Mesenchymal stem cell (in vitro differentiated cells and primary cell): ENCODE measurements at regions not wholly inside any gene's neighbourhood (a gene's known extent, or its start where the extent isn't known, plus 50 kb on each side); places are given as distances from the start of the nearest gene placed in this dataset.

Source experiments
- DNase-seq: peaks from one replicate; pipeline ENCODE4 v3.0.0-alpha.2; 2013
- H2AFZ ChIP-seq: one replicate; pipeline ENCODE4 v1.6.1; 2013; ENCODE audit warnings: low read depth, mild to moderate bottlenecking, control low read depth, inconsistent platforms, low read length, moderate library complexity
- H2AK5ac ChIP-seq: 2 replicates; pipeline ENCODE4 v1.6.1; 2013; ENCODE audit warnings: low read length, moderate library complexity, mild to moderate bottlenecking, inconsistent platforms; ENCODE audit not compliant: severe bottlenecking
- H2BK120ac ChIP-seq: one replicate; pipeline ENCODE4 v1.6.1; 2013; ENCODE audit warnings: low read depth, mild to moderate bottlenecking, inconsistent platforms, low read length, moderate library complexity
- H2BK12ac ChIP-seq, 2 experiments: one replicate each; pipeline ENCODE4 v1.6.1; 2013; ENCODE audit warnings: inconsistent platforms in 2 of 2, low read length in 2 of 2, mild to moderate bottlenecking in 2 of 2, moderate library complexity in 2 of 2, control low read depth in 1 of 2
- H2BK15ac ChIP-seq: one replicate; pipeline ENCODE4 v1.6.1; 2013; ENCODE audit warnings: mild to moderate bottlenecking, low read depth, inconsistent platforms; ENCODE audit not compliant: poor library complexity, severe bottlenecking
- H2BK5ac ChIP-seq: 2 replicates; pipeline ENCODE4 v1.6.1; 2013; ENCODE audit warnings: low read depth, mild to moderate bottlenecking, low read length, control low read depth, inconsistent platforms; ENCODE audit not compliant: poor library complexity, severe bottlenecking
- H3K14ac ChIP-seq, 2 experiments: one replicate each; pipeline ENCODE4 v1.6.1; 2013; ENCODE audit warnings: inconsistent platforms in 2 of 2, low read length in 2 of 2, control low read depth in 1 of 2, mild to moderate bottlenecking in 1 of 2, moderate library complexity in 1 of 2
- H3K18ac ChIP-seq, 2 experiments: one replicate each; pipeline ENCODE4 v1.6.1; 2013; ENCODE audit warnings: inconsistent platforms in 2 of 2, low read length in 2 of 2, control low read depth in 1 of 2, low read depth in 1 of 2, mild to moderate bottlenecking in 1 of 2
- H3K23ac ChIP-seq, 2 experiments: one replicate each; pipeline ENCODE4 v1.6.1; 2013; ENCODE audit warnings: inconsistent platforms in 2 of 2, low read length in 2 of 2, mild to moderate bottlenecking in 2 of 2, moderate library complexity in 2 of 2, control low read depth in 1 of 2
- H3K27ac ChIP-seq: 2 replicates; pipeline ENCODE4 v1.5.1; 2013; ENCODE audit warnings: mild to moderate bottlenecking, moderate library complexity, low read length, control low read depth, inconsistent platforms; ENCODE audit not compliant: poor library complexity, severe bottlenecking
- H3K27me3 ChIP-seq, 2 experiments: 2 replicates each; pipeline versions ENCODE4 v1.6.1 to v1.7.0; 2013; ENCODE audit warnings: low read length in 2 of 2, mild to moderate bottlenecking in 2 of 2, moderate library complexity in 2 of 2, control low read depth in 1 of 2, inconsistent platforms in 1 of 2; ENCODE audit not compliant: control insufficient read depth in 1 of 2, insufficient read depth in 1 of 2
- H3K36me3 ChIP-seq, 2 experiments: 2 replicates each; pipeline versions ENCODE4 v1.6.1 to v1.7.0; 2013; ENCODE audit warnings: low read length in 2 of 2, control low read depth in 1 of 2, inconsistent platforms in 1 of 2, low read depth in 1 of 2, mild to moderate bottlenecking in 1 of 2; ENCODE audit not compliant: insufficient read depth in 2 of 2, control insufficient read depth in 1 of 2
- H3K4ac ChIP-seq, 2 experiments: one replicate each; pipeline ENCODE4 v1.6.1; 2013; ENCODE audit warnings: inconsistent platforms in 2 of 2, low read length in 2 of 2, mild to moderate bottlenecking in 2 of 2, moderate library complexity in 2 of 2, control low read depth in 1 of 2, low read depth in 1 of 2
- H3K4me1 ChIP-seq: 2 replicates; pipeline ENCODE4 v1.6.1; 2013; ENCODE audit warnings: low read depth, low read length, control low read depth; ENCODE audit not compliant: control insufficient read depth, insufficient read depth
- H3K4me2 ChIP-seq: 2 replicates; pipeline ENCODE4 v1.6.1; 2013; ENCODE audit warnings: low read length, mild to moderate bottlenecking, inconsistent platforms; ENCODE audit not compliant: poor library complexity, severe bottlenecking
- H3K4me3 ChIP-seq, 2 experiments: 2 replicates each; pipeline versions ENCODE4 v1.5.1 to v1.7.0; 2013; ENCODE audit warnings: low read length in 2 of 2, mild to moderate bottlenecking in 2 of 2, control low read depth in 1 of 2, low read depth in 1 of 2; ENCODE audit not compliant: insufficient read depth in 1 of 2
- H3K79me1 ChIP-seq: replicated peaks from 2 replicates; pipeline ENCODE4 v1.6.1; 2013; ENCODE audit warnings: mild to moderate bottlenecking, control low read depth, low read length, inconsistent platforms; ENCODE audit not compliant: poor library complexity, severe bottlenecking
- H3K9ac ChIP-seq: 2 replicates; pipeline ENCODE4 v1.7.0; 2013; ENCODE audit warnings: mild to moderate bottlenecking, low read length, moderate library complexity
- H3K9me3 ChIP-seq: 2 replicates; pipeline ENCODE4 v1.7.0; 2013; ENCODE audit warnings: mild to moderate bottlenecking, low read length; ENCODE audit not compliant: control insufficient read depth
- H4K8ac ChIP-seq: one replicate; pipeline ENCODE4 v1.6.1; 2013; ENCODE audit warnings: inconsistent platforms, mild to moderate bottlenecking, low read length, moderate library complexity
- H4K91ac ChIP-seq: one replicate; pipeline ENCODE4 v1.6.1; 2013; ENCODE audit warnings: mild to moderate bottlenecking, low read length, inconsistent platforms
- WGBS: methylation state at CpG from one replicate; pipeline ENCODE4 v1.1.7; 2013; ENCODE audit warnings: mixed read lengths; 5-methylcytosine and 5-hydroxymethylcytosine counted together

GRCh38 chr1:193916452-193916851 lies 730.0 kb upstream of the B3GALT2 start:
- Histone ChIP-seq H3K9ac (no peak overlapping the region), H2BK12ac (no peak overlapping the region), H4K8ac (no peak overlapping the region), H3K14ac (no peak overlapping the region), H2AFZ (no peak overlapping the region), H3K27me3 (no peaks in the 10 kb centered on the region), H3K9me3 (peaks cover 19% of the 10 kb centered on the region), H3K4me3 (no peak overlapping the region), H3K18ac (no peak overlapping the region), H3K4me1 (no peaks in the 10 kb centered on the region), H2BK5ac (no peak overlapping the region), H3K4me2 (no peak overlapping the region), H2BK120ac (no peak overlapping the region), H3K23ac (no peak overlapping the region), H3K79me1 (no peaks in the 10 kb centered on the region), H2BK15ac (no peak overlapping the region), H3K27ac (no peak overlapping the region), H3K36me3 (no peaks in the 10 kb centered on the region), H4K91ac (no peak overlapping the region), H3K4ac (no peak overlapping the region), H2AK5ac (no peak overlapping the region)
- 80% methylated on average over 1 of the region's 1 CpG for WGBS
- DNase-seq: no peak

- H3K4ac ChIP-seq: no peak overlapping the region
- H3K27ac ChIP-seq: no peak overlapping the region
- no peaks in the 10 kb centered on the region for H3K27me3 ChIP-seq
- peaks cover 11% of the 10 kb centered on the region for H3K9me3 ChIP-seq
- H2AFZ ChIP-seq: no peak overlapping the region
- no peak overlapping the region for H3K23ac ChIP-seq
- WGBS: 99% methylated on average over 3 of the region's 3 CpGs
- H4K8ac ChIP-seq: no peak overlapping the region
- no peak overlapping the region for H3K4me3 ChIP-seq
- no peak overlapping the region for H2BK12ac ChIP-seq
- H3K4me1 ChIP-seq: no peaks in the 10 kb centered on the region
- H3K9ac ChIP-seq: no peak overlapping the region
- no peak overlapping the region for H3K18ac ChIP-seq
- no peaks in the 10 kb centered on the region for H3K79me1 ChIP-seq
- H2BK5ac ChIP-seq: no peak overlapping the region
- no peak overlapping the region for H2BK15ac ChIP-seq
- no peak overlapping the region for H2AK5ac ChIP-seq
- no peak overlapping the region for H4K91ac ChIP-seq
- no peak overlapping the region for H3K14ac ChIP-seq
- DNase-seq: no peak
- H2BK120ac ChIP-seq: no peak overlapping the region
- no peaks in the 10 kb centered on the region for H3K36me3 ChIP-seq
- no peak overlapping the region for H3K4me2 ChIP-seq
These were observed 728.5 kb upstream of the B3GALT2 start for GRCh38 chr1:193914871-193915270.

- Histone ChIP-seq H3K4me1 (no peaks in the 10 kb centered on the region), H3K4ac (no peak overlapping the region), H3K27ac (no peak overlapping the region), H3K9me3 (peaks cover 17% of the 10 kb centered on the region), H2BK5ac (no peak overlapping the region), H3K4me2 (no peak overlapping the region), H2BK120ac (no peak overlapping the region), H2BK12ac (no peak overlapping the region), H3K23ac (no peak overlapping the region), H2AK5ac (no peak overlapping the region), H3K36me3 (no peaks in the 10 kb centered on the region), H3K27me3 (no peaks in the 10 kb centered on the region), H2AFZ (no peak overlapping the region), H4K8ac (no peak overlapping the region), H3K18ac (no peak overlapping the region), H3K14ac (no peak overlapping the region), H2BK15ac (no peak overlapping the region), H3K9ac (no peak overlapping the region), H3K4me3 (no peak overlapping the region), H3K79me1 (no peaks in the 10 kb centered on the region), H4K91ac (no peak overlapping the region)
- WGBS: 33% methylated on average over 2 of the region's 7 CpGs
- no peak for DNase-seq
These were observed 723.1 kb upstream of the B3GALT2 start for GRCh38 chr1:193909406-193910082.

GRCh38 chr1:193905288-193906085 lies 719.1 kb upstream of the B3GALT2 start:
- 88% methylated on average over 4 of the region's 5 CpGs for WGBS
- H3K4me2 ChIP-seq: no peak overlapping the region
- no peak overlapping the region for H3K18ac ChIP-seq
- H3K4me1 ChIP-seq: no peaks in the 10 kb centered on the region
- H2BK5ac ChIP-seq: no peak overlapping the region
- no peak overlapping the region for H2AFZ ChIP-seq
- H3K27ac ChIP-seq: no peak overlapping the region
- peaks cover 9% of the 10 kb centered on the region for H3K9me3 ChIP-seq
- H3K23ac ChIP-seq: no peak overlapping the region
- H2BK15ac ChIP-seq: no peak overlapping the region
- DNase-seq: no peak
- no peak overlapping the region for H4K91ac ChIP-seq
- no peak overlapping the region for H2BK120ac ChIP-seq
- H3K4me3 ChIP-seq: no peak overlapping the region
- no peak overlapping the region for H2BK12ac ChIP-seq
- H3K4ac ChIP-seq: no peak overlapping the region
- no peaks in the 10 kb centered on the region for H3K36me3 ChIP-seq
- no peak overlapping the region for H3K14ac ChIP-seq
- H3K27me3 ChIP-seq: no peaks in the 10 kb centered on the region
- H3K79me1 ChIP-seq: no peaks in the 10 kb centered on the region
- no peak overlapping the region for H2AK5ac ChIP-seq
- no peak overlapping the region for H4K8ac ChIP-seq
- no peak overlapping the region for H3K9ac ChIP-seq
